Endothelial cell of umbilical vein (primary cell): ENCODE measurements at regions not wholly inside any gene's neighbourhood (a gene's known extent, or its start where the extent isn't known, plus 50 kb on each side); places are given as distances from the start of the nearest gene placed in this dataset.
A peak's percentile ranks its signal among the peaks of the same experiment; 100 is the strongest.

Experiments
- BruUV-seq: library from RNA; stranded (reverse); fragments of 400-500 nt; replicated peaks from 2 replicates; lab custom pipeline; 2021; lab: Mats Ljungman, UMichigan
- CTCF ChIA-PET: fragments of 300-600, 350-600 bp; sonication (Branson Sonifier 250); formaldehyde crosslinking; loops from one replicate; lab custom pipeline; 2021; ENCODE audit warnings: antibody characterized with exemption, inconsistent platforms; lab: Charles Lee
- POLR2A ChIA-PET: fragments of 300-600, 350-600 bp; sonication (Branson Sonifier 250); formaldehyde crosslinking; loops from one replicate; lab custom pipeline; 2021; ENCODE audit warnings: antibody characterized with exemption, inconsistent platforms; lab: Charles Lee
- DNase-seq: peaks from one replicate; pipeline ENCODE4 v3.0.0-alpha.2; 2011; ENCODE audit warnings: low read depth, low spot score
- FAIRE-seq: peaks from 2 replicates; lab custom pipeline; 2011; peaks lifted over from hg19 to GRCh38; lab: Jason Lieb, UNC
- H2AFZ ChIP-seq: 2 replicates; pipeline ENCODE4 v1.6.0; 2012; ENCODE audit warnings: low read depth, low read length, control low read depth, inconsistent platforms
- H3K27ac ChIP-seq: 2 replicates; pipeline ENCODE4 v1.5.1; 2011; ENCODE audit warnings: low read depth, mild to moderate bottlenecking, control low read depth, low read length, moderate library complexity; ENCODE audit not compliant: insufficient read depth
- H3K27me3 ChIP-seq, 2 experiments: 2 replicates each; pipeline versions ENCODE4 v1.6.0 to v1.6.1; 2011; ENCODE audit warnings: low read length in 2 of 2, mixed read lengths in 1 of 2; ENCODE audit not compliant: control insufficient read depth in 2 of 2, insufficient read depth in 2 of 2
- H3K36me3 ChIP-seq, 2 experiments: 2 replicates in 1 of 2; 3 replicates in 1 of 2; pipeline ENCODE4 v1.5.1; 2011; ENCODE audit warnings: low read length in 2 of 2, mild to moderate bottlenecking in 1 of 2, moderate library complexity in 1 of 2; ENCODE audit not compliant: control insufficient read depth in 2 of 2, insufficient read depth in 2 of 2; ENCODE audit errors: extremely low read depth in 1 of 2
- H3K4me1 ChIP-seq: 3 replicates; pipeline ENCODE4 v1.5.1; 2011; ENCODE audit warnings: mild to moderate bottlenecking, low read length; ENCODE audit not compliant: control insufficient read depth, insufficient read depth; ENCODE audit errors: extremely low read depth
- H3K4me2 ChIP-seq: 2 replicates; pipeline ENCODE4 v1.6.1; 2011; ENCODE audit warnings: low read length, control low read depth, mixed read lengths; ENCODE audit not compliant: insufficient read depth
- H3K4me3 ChIP-seq, 3 experiments: fragments of 200-600 bp in 1 of 3; sonication (generic), shearing (Covaris generic) in 1 of 3; replicated peaks in 1 of 3; 2 replicates each; pipeline ENCODE4 v1.5.1; 2011 to 2016; ENCODE audit warnings: control low read depth in 3 of 3, low read length in 3 of 3, mild to moderate bottlenecking in 2 of 3, inconsistent platforms in 1 of 3, low read depth in 1 of 3, moderate library complexity in 1 of 3; ENCODE audit not compliant: insufficient read depth in 1 of 3
- H3K79me2 ChIP-seq: 2 replicates; pipeline ENCODE4 v1.6.0; 2012; ENCODE audit warnings: low read length, inconsistent platforms; ENCODE audit not compliant: control insufficient read depth, insufficient read depth
- H3K9ac ChIP-seq: replicated peaks from 2 replicates; pipeline ENCODE3; 2011; ENCODE audit warnings: low read length, control low read depth; ENCODE audit not compliant: insufficient read depth; ENCODE audit errors: extremely low read depth
- H3K9me1 ChIP-seq: replicated peaks from 3 replicates; pipeline ENCODE4 v1.6.0; 2011; ENCODE audit warnings: mild to moderate bottlenecking, low read length; ENCODE audit not compliant: control insufficient read depth, insufficient read depth; ENCODE audit errors: extremely low read depth
- H3K9me3 ChIP-seq: replicated peaks from 2 replicates; pipeline ENCODE4 v1.5.1; 2012; ENCODE audit warnings: low read length, inconsistent platforms; ENCODE audit not compliant: control insufficient read depth, insufficient read depth
- H4K20me1 ChIP-seq: replicated peaks from 2 replicates; pipeline ENCODE3; 2011; ENCODE audit warnings: mild to moderate bottlenecking, low read length; ENCODE audit not compliant: control insufficient read depth, insufficient read depth; ENCODE audit errors: extremely low read depth
- EZH2 ChIP-seq: IDR thresholded peaks from 2 replicates; pipeline ENCODE4 v1.6.1; 2012; ENCODE audit warnings: borderline replicate concordance, low read depth, mild to moderate bottlenecking, moderate library complexity, low read length, inconsistent platforms; ENCODE audit not compliant: severe bottlenecking
- GATA2 ChIP-seq: IDR thresholded peaks from 2 replicates; pipeline ENCODE4 v1.7.0; 2011; ENCODE audit warnings: low read depth, mild to moderate bottlenecking, moderate library complexity, mixed read lengths, low read length; ENCODE audit not compliant: insufficient read length, insufficient read depth
- POLR2AphosphoS5 ChIP-seq: IDR thresholded peaks from 2 replicates; pipeline ENCODE4 v1.6.1; 2012; ENCODE audit warnings: low read depth, mild to moderate bottlenecking, control low read depth, low read length, moderate library complexity; ENCODE audit not compliant: insufficient read depth
- dilution Hi-C: fragments of 300-500 bp; cut with MboI; formaldehyde crosslinking; loops from one replicate; pipeline ENCODE4 v1.15.0; 2019; ENCODE audit warnings: low sequenced_read_pairs; ENCODE audit not compliant: extremely low pct_ligation_motif_present
- intact Hi-C: fragments of 100-400 bp; cut with micrococcal nuclease; formaldehyde crosslinking; loops from one replicate; pipeline ENCODE4 v1.10.0; 2022
- TF ChIP-seq, protein P1 (sequence below), 2 donors: IDR thresholded peaks; 1 replicate in 1 of 2; 2 replicates in 1 of 2; pipeline ENCODE4 v1.5.1; 2011; ENCODE audit warnings: low read length in 2 of 2, mild to moderate bottlenecking in 2 of 2, moderate library complexity in 2 of 2, control low read depth in 1 of 2, inconsistent platforms in 1 of 2, low read depth in 1 of 2; ENCODE audit not compliant: insufficient read depth in 1 of 2; ENCODE audit errors: extremely low read depth in 1 of 2
- TF ChIP-seq, protein P2 (sequence below): IDR thresholded peaks from 2 replicates; pipeline ENCODE4 v1.6.1; 2011; ENCODE audit not compliant: insufficient read depth, insufficient read length

DNA sequence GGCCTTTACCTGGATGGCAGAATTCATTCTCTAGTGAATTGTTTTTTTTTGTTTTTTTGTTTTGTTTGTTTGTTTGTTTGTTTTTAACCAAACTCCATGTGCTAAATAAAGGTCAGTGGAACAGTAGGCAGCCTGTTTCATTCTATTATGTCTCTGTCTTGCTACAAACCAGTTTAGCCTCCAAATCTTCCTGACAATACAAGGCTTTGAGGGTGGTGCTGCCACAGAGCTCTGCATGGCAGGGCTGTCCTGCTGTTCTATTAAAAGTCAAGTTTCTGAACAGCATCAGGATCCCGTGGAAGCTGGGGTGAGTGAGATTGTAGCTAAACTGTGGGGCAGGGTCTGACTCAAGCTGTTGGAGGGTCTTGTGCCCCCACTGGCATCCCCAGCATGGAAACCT is 144.1 kb upstream of the MAST4 start:
- H4K20me1 ChIP-seq = no peaks in the 10 kb centered on the region
- FAIRE-seq (no peak), DNase-seq (no peak)
- ChIA-PET POLR2A (no interaction called here), CTCF (no interaction called here)
- no peak overlapping the region for H3K4me2 ChIP-seq
- TF ChIP-seq, protein P1, sequence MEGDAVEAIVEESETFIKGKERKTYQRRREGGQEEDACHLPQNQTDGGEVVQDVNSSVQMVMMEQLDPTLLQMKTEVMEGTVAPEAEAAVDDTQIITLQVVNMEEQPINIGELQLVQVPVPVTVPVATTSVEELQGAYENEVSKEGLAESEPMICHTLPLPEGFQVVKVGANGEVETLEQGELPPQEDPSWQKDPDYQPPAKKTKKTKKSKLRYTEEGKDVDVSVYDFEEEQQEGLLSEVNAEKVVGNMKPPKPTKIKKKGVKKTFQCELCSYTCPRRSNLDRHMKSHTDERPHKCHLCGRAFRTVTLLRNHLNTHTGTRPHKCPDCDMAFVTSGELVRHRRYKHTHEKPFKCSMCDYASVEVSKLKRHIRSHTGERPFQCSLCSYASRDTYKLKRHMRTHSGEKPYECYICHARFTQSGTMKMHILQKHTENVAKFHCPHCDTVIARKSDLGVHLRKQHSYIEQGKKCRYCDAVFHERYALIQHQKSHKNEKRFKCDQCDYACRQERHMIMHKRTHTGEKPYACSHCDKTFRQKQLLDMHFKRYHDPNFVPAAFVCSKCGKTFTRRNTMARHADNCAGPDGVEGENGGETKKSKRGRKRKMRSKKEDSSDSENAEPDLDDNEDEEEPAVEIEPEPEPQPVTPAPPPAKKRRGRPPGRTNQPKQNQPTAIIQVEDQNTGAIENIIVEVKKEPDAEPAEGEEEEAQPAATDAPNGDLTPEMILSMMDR (IDR thresholded peaks at IDR 0.05; ENCODE audit: extremely low read depth in 1 of 2, insufficient read depth in 1 of 2, low read depth in 1 of 2, low read length in 2 of 2) = no peak
- TF ChIP-seq POLR2AphosphoS5 = no peak
- intact Hi-C loops (no loop called here), dilution Hi-C loops (no loop called here)
- no peaks in the 10 kb centered on the region for H3K9me3 ChIP-seq
- no peak overlapping the region for H3K9ac ChIP-seq
- H3K4me1 ChIP-seq = no peaks in the 10 kb centered on the region
- no peak overlapping the region for H3K27ac ChIP-seq
- no peaks in the 10 kb centered on the region for H3K9me1 ChIP-seq
- no peak overlapping the region for H2AFZ ChIP-seq
- no peaks in the 10 kb centered on the region for H3K79me2 ChIP-seq
- no peak overlapping the region for H3K4me3 ChIP-seq
- no peaks in the 10 kb centered on the region for H3K36me3 ChIP-seq
- no TSS peak for BruUV-seq
- no peaks in the 10 kb centered on the region for H3K27me3 ChIP-seq

GRCh38 chr5:66454186-66455078 is 141.8 kb upstream of the MAST4 start:
- Histone ChIP-seq H3K36me3 (no peaks in the 10 kb centered on the region), H3K79me2 (no peaks in the 10 kb centered on the region), H3K4me1 (no peaks in the 10 kb centered on the region), H2AFZ (no peak overlapping the region), H3K9me1 (no peaks in the 10 kb centered on the region), H3K4me2 (no peak overlapping the region), H3K27me3 (no peaks in the 10 kb centered on the region), H3K4me3 (no peak overlapping the region), H4K20me1 (no peaks in the 10 kb centered on the region), H3K9me3 (no peaks in the 10 kb centered on the region), H3K9ac (no peak overlapping the region), H3K27ac (peak overlapping the region; percentile 41)
- TF ChIP-seq, protein P2, sequence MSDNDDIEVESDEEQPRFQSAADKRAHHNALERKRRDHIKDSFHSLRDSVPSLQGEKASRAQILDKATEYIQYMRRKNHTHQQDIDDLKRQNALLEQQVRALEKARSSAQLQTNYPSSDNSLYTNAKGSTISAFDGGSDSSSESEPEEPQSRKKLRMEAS = no peak
- TF ChIP-seq GATA2 (no peak), EZH2 (no peak)
- TF ChIP-seq, protein P1 (IDR thresholded peaks at IDR 0.05; ENCODE audit: extremely low read depth in 1 of 2, insufficient read depth in 1 of 2, low read depth in 1 of 2, low read length in 2 of 2) = no peak
- intact Hi-C loops = no loop called here
- ChIA-PET CTCF (no interaction called here), POLR2A (no interaction called here)
- dilution Hi-C loops = no loop called here
- FAIRE-seq = no peak
- peak; percentile 62 for DNase-seq
- no TSS peak for BruUV-seq
